ENCODE measurements at regions not wholly inside any gene's neighbourhood (a gene's known extent, or its start where the extent isn't known, plus 50 kb on each side); places are given as distances from the start of the nearest gene placed in this dataset.
"Not testable (repeated sequence)": the region's sequence is repeated elsewhere in the genome, so short reads cannot be mapped to it uniquely, and the experiment has no call there.

DNA sequence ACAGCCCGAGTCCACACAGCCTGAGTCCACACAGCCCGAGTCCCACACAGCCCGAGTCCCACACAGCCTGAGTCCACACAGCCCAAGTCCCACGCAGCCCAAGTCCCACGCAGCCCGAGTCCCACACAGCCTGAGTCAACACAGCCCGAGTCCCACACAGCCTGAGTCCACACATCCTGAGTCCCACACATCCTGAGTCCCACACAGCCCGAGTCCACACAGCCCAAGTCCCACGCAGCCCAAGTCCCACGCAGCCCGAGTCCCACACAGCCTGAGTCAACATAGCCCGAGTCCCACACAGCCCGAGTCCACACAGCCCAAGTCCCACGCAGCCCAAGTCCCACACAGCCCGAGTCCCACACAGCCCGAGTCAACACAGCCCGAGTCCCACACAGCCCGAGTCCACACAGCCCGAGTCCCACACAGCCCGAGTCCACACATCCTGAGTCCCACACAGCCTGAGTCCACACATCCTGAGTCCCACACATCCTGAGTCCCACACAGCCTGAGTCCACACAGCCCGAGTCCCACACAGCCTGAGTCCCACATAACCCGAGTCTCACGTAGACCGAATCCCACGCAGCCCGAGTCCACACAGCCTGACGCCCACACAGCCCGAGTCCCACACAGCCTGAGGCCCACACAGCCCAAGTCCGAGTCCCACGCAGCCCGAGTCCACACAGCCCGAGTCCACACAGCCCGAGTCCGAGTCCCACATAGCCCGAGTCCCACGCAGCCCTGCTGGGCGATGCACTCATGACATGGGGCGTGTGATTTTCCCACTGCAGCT lies 60.6 kb upstream of the SMOC2 start:
- TF ChIP-seq, protein P1, sequence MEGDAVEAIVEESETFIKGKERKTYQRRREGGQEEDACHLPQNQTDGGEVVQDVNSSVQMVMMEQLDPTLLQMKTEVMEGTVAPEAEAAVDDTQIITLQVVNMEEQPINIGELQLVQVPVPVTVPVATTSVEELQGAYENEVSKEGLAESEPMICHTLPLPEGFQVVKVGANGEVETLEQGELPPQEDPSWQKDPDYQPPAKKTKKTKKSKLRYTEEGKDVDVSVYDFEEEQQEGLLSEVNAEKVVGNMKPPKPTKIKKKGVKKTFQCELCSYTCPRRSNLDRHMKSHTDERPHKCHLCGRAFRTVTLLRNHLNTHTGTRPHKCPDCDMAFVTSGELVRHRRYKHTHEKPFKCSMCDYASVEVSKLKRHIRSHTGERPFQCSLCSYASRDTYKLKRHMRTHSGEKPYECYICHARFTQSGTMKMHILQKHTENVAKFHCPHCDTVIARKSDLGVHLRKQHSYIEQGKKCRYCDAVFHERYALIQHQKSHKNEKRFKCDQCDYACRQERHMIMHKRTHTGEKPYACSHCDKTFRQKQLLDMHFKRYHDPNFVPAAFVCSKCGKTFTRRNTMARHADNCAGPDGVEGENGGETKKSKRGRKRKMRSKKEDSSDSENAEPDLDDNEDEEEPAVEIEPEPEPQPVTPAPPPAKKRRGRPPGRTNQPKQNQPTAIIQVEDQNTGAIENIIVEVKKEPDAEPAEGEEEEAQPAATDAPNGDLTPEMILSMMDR (conservative IDR thresholded peaks at IDR 0.05; ENCODE audit: low read length): not testable (repeated sequence)
- not testable (repeated sequence) for TF ChIP-seq EZH2phosphoT487 (IDR thresholded peaks at IDR 0.05; ENCODE audit: borderline replicate concordance)

All from Loucy (cell line).